Ascending aorta (tissue), 2 donors: ENCODE measurements at regions not wholly inside any gene's neighbourhood (a gene's known extent, or its start where the extent isn't known, plus 50 kb on each side); places are given as distances from the start of the nearest gene placed in this dataset.

Experiments
- DNase-seq, 2 donors: peaks; one replicate each; pipeline ENCODE4 v3.0.0-alpha.2; 2019; ENCODE audit warnings: low spot score in 2 of 2
- H3K27ac ChIP-seq, 2 donors: fragments of 200-600 bp; sonication (generic); one replicate each; pipeline ENCODE4 v1.5.1; 2016 to 2017; ENCODE audit warnings: mild to moderate bottlenecking in 1 of 2
- H3K27me3 ChIP-seq: fragments of 200-600 bp; sonication (generic); one replicate; pipeline ENCODE4 v1.5.1; 2017
- H3K36me3 ChIP-seq, 2 donors: fragments of 200-600 bp; sonication (generic); one replicate each; pipeline ENCODE4 v1.5.1; 2016
- H3K4me1 ChIP-seq, 2 donors: fragments of 200-600 bp; sonication (generic); one replicate each; pipeline ENCODE4 v1.5.1; 2016 to 2017; ENCODE audit warnings: mild to moderate bottlenecking in 1 of 2
- H3K4me3 ChIP-seq, 2 donors: fragments of 200-600 bp; sonication (generic); one replicate each; pipeline ENCODE4 v1.5.1; 2016 to 2017; ENCODE audit warnings: mild to moderate bottlenecking in 1 of 2
- H3K9me3 ChIP-seq, 2 donors: fragments of 200-600 bp; sonication (generic); one replicate each; pipeline ENCODE4 v1.5.1; 2016
- CTCF ChIP-seq, 3 experiments: fragments of 200-600 bp in 2 of 3; fragments of 450-650 bp in 1 of 3; sonication (generic) in 2 of 3; IDR thresholded peaks; one replicate each; pipeline ENCODE4 v1.5.1; 2016 to 2019; ENCODE audit warnings: antibody characterized with exemption in 3 of 3, mild to moderate bottlenecking in 1 of 3, moderate library complexity in 1 of 3
- intact Hi-C: fragments of 100-400 bp; cut with DNase I; formaldehyde crosslinking; loops from one replicate; pipeline ENCODE4 v1.15.1; 2023

- Histone ChIP-seq H3K36me3 (no peaks in the 10 kb centered on the region), H3K27me3 (no peaks in the 10 kb centered on the region), H3K27ac (no peak overlapping the region), H3K4me1 (peaks cover 0 to 2% of the 10 kb centered on the region in 2 donors), H3K4me3 (no peak overlapping the region), H3K9me3 (no peaks in the 10 kb centered on the region)
- no peak for TF ChIP-seq CTCF (IDR thresholded peaks at IDR 0.05)
- intact Hi-C loops: no loop called here
- no peak for DNase-seq
Observed at GRCh38 chr13:97659602-97660001, 225.6 kb downstream of the RAP2A start.

GRCh38 chr13:97660594-97661260 lies 226.8 kb downstream of the RAP2A start:
- Histone ChIP-seq H3K4me1 (peaks cover 0 to 2% of the 10 kb centered on the region in 2 donors), H3K27me3 (no peaks in the 10 kb centered on the region), H3K36me3 (no peaks in the 10 kb centered on the region), H3K27ac (peak overlapping the region in 1 of 2 donors; percentile 31), H3K4me3 (no peak overlapping the region), H3K9me3 (no peaks in the 10 kb centered on the region)
- no peak for DNase-seq
- no peak for TF ChIP-seq CTCF (IDR thresholded peaks at IDR 0.05)
- intact Hi-C loops: no loop called here

GRCh38 chr13:97686594-97686993 lies 252.6 kb downstream of the RAP2A start:
- TF ChIP-seq CTCF (IDR thresholded peaks at IDR 0.05): no peak
- Histone ChIP-seq H3K27ac (no peak overlapping the region), H3K9me3 (no peaks in the 10 kb centered on the region), H3K36me3 (no peaks in the 10 kb centered on the region), H3K4me3 (no peak overlapping the region), H3K4me1 (no peaks in the 10 kb centered on the region), H3K27me3 (no peaks in the 10 kb centered on the region)
- intact Hi-C loops: no loop called here
- DNase-seq: no peak

- no peak overlapping the region for H3K4me3 ChIP-seq
- no peak overlapping the region for H3K27ac ChIP-seq
- H3K9me3 ChIP-seq: no peaks in the 10 kb centered on the region
- no peaks in the 10 kb centered on the region for H3K36me3 ChIP-seq
- H3K27me3 ChIP-seq: no peaks in the 10 kb centered on the region
- TF ChIP-seq CTCF (IDR thresholded peaks at IDR 0.05): no peak
- no peaks in the 10 kb centered on the region for H3K4me1 ChIP-seq
- intact Hi-C loops: no loop called here
- no peak for DNase-seq
Observed at GRCh38 chr13:97692628-97693027, 258.7 kb downstream of the RAP2A start.

GRCh38 chr13:97695684-97696083 lies 257.8 kb upstream of the IPO5 start:
- H3K27ac ChIP-seq: no peak overlapping the region
- no peaks in the 10 kb centered on the region for H3K9me3 ChIP-seq
- no peaks in the 10 kb centered on the region for H3K27me3 ChIP-seq
- DNase-seq: no peak
- intact Hi-C loops: no loop called here
- H3K36me3 ChIP-seq: no peaks in the 10 kb centered on the region
- TF ChIP-seq CTCF (IDR thresholded peaks at IDR 0.05): no peak
- no peaks in the 10 kb centered on the region for H3K4me1 ChIP-seq
- H3K4me3 ChIP-seq: no peak overlapping the region

- DNase-seq: no peak
- H3K27ac ChIP-seq: no peak overlapping the region
- no peak overlapping the region for H3K4me3 ChIP-seq
- no peaks in the 10 kb centered on the region for H3K4me1 ChIP-seq
- no peaks in the 10 kb centered on the region for H3K36me3 ChIP-seq
- no peak for TF ChIP-seq CTCF (IDR thresholded peaks at IDR 0.05)
- H3K27me3 ChIP-seq: no peaks in the 10 kb centered on the region
- H3K9me3 ChIP-seq: no peaks in the 10 kb centered on the region
- intact Hi-C loops: no loop called here
Observed at GRCh38 chr13:97696921-97697320, 256.6 kb upstream of the IPO5 start.
